Endothelial cell of umbilical vein (primary cell): ENCODE measurements at regions not wholly inside any gene's neighbourhood (a gene's known extent, or its start where the extent isn't known, plus 50 kb on each side); places are given as distances from the start of the nearest gene placed in this dataset.

Experiments
- BruUV-seq: library from RNA; stranded (reverse); fragments of 400-500 nt; replicated peaks from 2 replicates; lab custom pipeline; 2021; lab: Mats Ljungman, UMichigan
- CTCF ChIA-PET: fragments of 300-600, 350-600 bp; sonication (Branson Sonifier 250); formaldehyde crosslinking; loops from one replicate; lab custom pipeline; 2021; ENCODE audit warnings: antibody characterized with exemption, inconsistent platforms; lab: Charles Lee
- POLR2A ChIA-PET: fragments of 300-600, 350-600 bp; sonication (Branson Sonifier 250); formaldehyde crosslinking; loops from one replicate; lab custom pipeline; 2021; ENCODE audit warnings: antibody characterized with exemption, inconsistent platforms; lab: Charles Lee
- DNase-seq: peaks from one replicate; pipeline ENCODE4 v3.0.0-alpha.2; 2011; ENCODE audit warnings: low read depth, low spot score
- FAIRE-seq: peaks from 2 replicates; lab custom pipeline; 2011; peaks lifted over from hg19 to GRCh38; lab: Jason Lieb, UNC
- H2AFZ ChIP-seq: 2 replicates; pipeline ENCODE4 v1.6.0; 2012; ENCODE audit warnings: low read depth, low read length, control low read depth, inconsistent platforms
- H3K27ac ChIP-seq: 2 replicates; pipeline ENCODE4 v1.5.1; 2011; ENCODE audit warnings: low read depth, mild to moderate bottlenecking, control low read depth, low read length, moderate library complexity; ENCODE audit not compliant: insufficient read depth
- H3K27me3 ChIP-seq, 2 experiments: 2 replicates each; pipeline versions ENCODE4 v1.6.0 to v1.6.1; 2011; ENCODE audit warnings: low read length in 2 of 2, mixed read lengths in 1 of 2; ENCODE audit not compliant: control insufficient read depth in 2 of 2, insufficient read depth in 2 of 2
- H3K36me3 ChIP-seq, 2 experiments: 2 replicates in 1 of 2; 3 replicates in 1 of 2; pipeline ENCODE4 v1.5.1; 2011; ENCODE audit warnings: low read length in 2 of 2, mild to moderate bottlenecking in 1 of 2, moderate library complexity in 1 of 2; ENCODE audit not compliant: control insufficient read depth in 2 of 2, insufficient read depth in 2 of 2; ENCODE audit errors: extremely low read depth in 1 of 2
- H3K4me1 ChIP-seq: 3 replicates; pipeline ENCODE4 v1.5.1; 2011; ENCODE audit warnings: mild to moderate bottlenecking, low read length; ENCODE audit not compliant: control insufficient read depth, insufficient read depth; ENCODE audit errors: extremely low read depth
- H3K4me2 ChIP-seq: 2 replicates; pipeline ENCODE4 v1.6.1; 2011; ENCODE audit warnings: low read length, control low read depth, mixed read lengths; ENCODE audit not compliant: insufficient read depth
- H3K4me3 ChIP-seq, 3 experiments: fragments of 200-600 bp in 1 of 3; sonication (generic), shearing (Covaris generic) in 1 of 3; replicated peaks in 1 of 3; 2 replicates each; pipeline ENCODE4 v1.5.1; 2011 to 2016; ENCODE audit warnings: control low read depth in 3 of 3, low read length in 3 of 3, mild to moderate bottlenecking in 2 of 3, inconsistent platforms in 1 of 3, low read depth in 1 of 3, moderate library complexity in 1 of 3; ENCODE audit not compliant: insufficient read depth in 1 of 3
- H3K79me2 ChIP-seq: 2 replicates; pipeline ENCODE4 v1.6.0; 2012; ENCODE audit warnings: low read length, inconsistent platforms; ENCODE audit not compliant: control insufficient read depth, insufficient read depth
- H3K9ac ChIP-seq: replicated peaks from 2 replicates; pipeline ENCODE3; 2011; ENCODE audit warnings: low read length, control low read depth; ENCODE audit not compliant: insufficient read depth; ENCODE audit errors: extremely low read depth
- H3K9me1 ChIP-seq: replicated peaks from 3 replicates; pipeline ENCODE4 v1.6.0; 2011; ENCODE audit warnings: mild to moderate bottlenecking, low read length; ENCODE audit not compliant: control insufficient read depth, insufficient read depth; ENCODE audit errors: extremely low read depth
- H3K9me3 ChIP-seq: replicated peaks from 2 replicates; pipeline ENCODE4 v1.5.1; 2012; ENCODE audit warnings: low read length, inconsistent platforms; ENCODE audit not compliant: control insufficient read depth, insufficient read depth
- H4K20me1 ChIP-seq: replicated peaks from 2 replicates; pipeline ENCODE3; 2011; ENCODE audit warnings: mild to moderate bottlenecking, low read length; ENCODE audit not compliant: control insufficient read depth, insufficient read depth; ENCODE audit errors: extremely low read depth
- CTCF ChIP-seq, 2 donors: IDR thresholded peaks; 1 replicate in 1 of 2; 2 replicates in 1 of 2; pipeline ENCODE4 v1.5.1; 2011; ENCODE audit warnings: low read length in 2 of 2, mild to moderate bottlenecking in 2 of 2, moderate library complexity in 2 of 2, control low read depth in 1 of 2, inconsistent platforms in 1 of 2, low read depth in 1 of 2; ENCODE audit not compliant: insufficient read depth in 1 of 2; ENCODE audit errors: extremely low read depth in 1 of 2
- EZH2 ChIP-seq: IDR thresholded peaks from 2 replicates; pipeline ENCODE4 v1.6.1; 2012; ENCODE audit warnings: borderline replicate concordance, low read depth, mild to moderate bottlenecking, moderate library complexity, low read length, inconsistent platforms; ENCODE audit not compliant: severe bottlenecking
- FOS ChIP-seq: IDR thresholded peaks from 2 replicates; pipeline ENCODE4 v1.6.1; 2011; ENCODE audit warnings: mild to moderate bottlenecking, low read length, moderate library complexity, borderline replicate concordance; ENCODE audit not compliant: insufficient read depth
- GATA2 ChIP-seq: IDR thresholded peaks from 2 replicates; pipeline ENCODE4 v1.7.0; 2011; ENCODE audit warnings: low read depth, mild to moderate bottlenecking, moderate library complexity, mixed read lengths, low read length; ENCODE audit not compliant: insufficient read length, insufficient read depth
- JUN ChIP-seq: IDR thresholded peaks from 2 replicates; pipeline ENCODE4 v1.6.1; 2011; ENCODE audit warnings: borderline replicate concordance, low read depth; ENCODE audit not compliant: insufficient read length, insufficient read depth
- MAX ChIP-seq: IDR thresholded peaks from 2 replicates; pipeline ENCODE4 v1.6.1; 2011; ENCODE audit not compliant: insufficient read depth, insufficient read length
- MYC ChIP-seq: IDR thresholded peaks from one replicate; pipeline ENCODE4 v1.6.1; 2011; ENCODE audit warnings: mild to moderate bottlenecking, low read depth, low read length
- POLR2A ChIP-seq: IDR thresholded peaks from 2 replicates; pipeline ENCODE4 v1.6.1; 2012; ENCODE audit warnings: low read depth, mild to moderate bottlenecking, control low read depth, low read length
- POLR2AphosphoS5 ChIP-seq: IDR thresholded peaks from 2 replicates; pipeline ENCODE4 v1.6.1; 2012; ENCODE audit warnings: low read depth, mild to moderate bottlenecking, control low read depth, low read length, moderate library complexity; ENCODE audit not compliant: insufficient read depth
- dilution Hi-C: fragments of 300-500 bp; cut with MboI; formaldehyde crosslinking; loops from one replicate; pipeline ENCODE4 v1.15.0; 2019; ENCODE audit warnings: low sequenced_read_pairs; ENCODE audit not compliant: extremely low pct_ligation_motif_present
- intact Hi-C: fragments of 100-400 bp; cut with micrococcal nuclease; formaldehyde crosslinking; loops from one replicate; pipeline ENCODE4 v1.10.0; 2022

- POLR2A ChIA-PET, result no interaction called here
- no peaks in the 10 kb centered on the region for H3K4me1 ChIP-seq
- no peak overlapping the region for H3K4me2 ChIP-seq
- H2AFZ ChIP-seq, result no peak overlapping the region
- no peak overlapping the region for H3K4me3 ChIP-seq
- H3K9ac ChIP-seq, result no peak overlapping the region
- FAIRE-seq (no peak), DNase-seq (no peak)
- intact Hi-C loops (no loop called here), dilution Hi-C loops (no loop called here)
- no peaks in the 10 kb centered on the region for H3K79me2 ChIP-seq
- no peaks in the 10 kb centered on the region for H3K9me3 ChIP-seq
- no peaks in the 10 kb centered on the region for H4K20me1 ChIP-seq
- H3K36me3 ChIP-seq, result no peaks in the 10 kb centered on the region
- no TSS peak for BruUV-seq
- H3K27me3 ChIP-seq, result no peaks in the 10 kb centered on the region
- H3K27ac ChIP-seq, result no peak overlapping the region
- TF ChIP-seq MYC, result no peak
- TF ChIP-seq MAX, result no peak
- no peak for TF ChIP-seq CTCF (IDR thresholded peaks at IDR 0.05; ENCODE audit: extremely low read depth in 1 of 2, insufficient read depth in 1 of 2, low read depth in 1 of 2, low read length in 2 of 2)
- TF ChIP-seq POLR2AphosphoS5, result no peak
- no peak for TF ChIP-seq JUN
- TF ChIP-seq GATA2, result no peak
- no peak for TF ChIP-seq FOS
- no peak for TF ChIP-seq POLR2A
- TF ChIP-seq EZH2, result no peak
- CTCF ChIA-PET, result no interaction called here
- no peaks in the 10 kb centered on the region for H3K9me1 ChIP-seq
Observed at GRCh38 chr4:130165381-130165780, 1069.4 kb downstream of the C4orf33 start.
